ENCODE measurements at regions not wholly inside any gene's neighbourhood (a gene's known extent, or its start where the extent isn't known, plus 50 kb on each side); places are given as distances from the start of the nearest gene placed in this dataset.

GRCh38 chr10:10816447-10816846, 201.2 kb upstream of the CELF2 start:
- no peak for DNase-seq (ENCODE audit: low spot score)

- no peak for DNase-seq (ENCODE audit: low spot score)
Measured at GRCh38 chr10:10817609-10818008, 200.1 kb upstream of the CELF2 start.

GRCh38 chr10:10818082-10818481, 199.6 kb upstream of the CELF2 start:
- DNase-seq (ENCODE audit: low spot score): no peak

- DNase-seq (ENCODE audit: low spot score): no peak
Measured at GRCh38 chr10:10819206-10819856, 198.3 kb upstream of the CELF2 start.

GRCh38 chr10:10821926-10822325, 195.7 kb upstream of the CELF2 start:
- no peak for DNase-seq (ENCODE audit: low spot score)

- DNase-seq (ENCODE audit: low spot score): no peak
Measured at GRCh38 chr10:10824591-10825148, 193.0 kb upstream of the CELF2 start.

GRCh38 chr10:10826125-10826524, 191.5 kb upstream of the CELF2 start:
- no peak for DNase-seq (ENCODE audit: low spot score)

GRCh38 chr10:10828623-10829022, 189.0 kb upstream of the CELF2 start:
- no peak for DNase-seq (ENCODE audit: low spot score)

GRCh38 chr10:10829576-10829975, 188.1 kb upstream of the CELF2 start:
- no peak for DNase-seq (ENCODE audit: low spot score)

- no peak for DNase-seq (ENCODE audit: low spot score)
Measured at GRCh38 chr10:10830293-10830986, 187.2 kb upstream of the CELF2 start.

- DNase-seq (ENCODE audit: low spot score): no peak
Measured at GRCh38 chr10:10831085-10831484, 186.6 kb upstream of the CELF2 start.

GRCh38 chr10:10833955-10834354, 183.7 kb upstream of the CELF2 start:
- no peak for DNase-seq (ENCODE audit: low spot score)

- no peak for DNase-seq (ENCODE audit: low spot score)
Measured at GRCh38 chr10:10844251-10844650, 173.4 kb upstream of the CELF2 start.

GRCh38 chr10:10845185-10845584, 172.5 kb upstream of the CELF2 start:
- no peak for DNase-seq (ENCODE audit: low spot score)

- no peak for DNase-seq (ENCODE audit: low spot score)
Measured at GRCh38 chr10:10845826-10846503, 171.7 kb upstream of the CELF2 start.

- no peak for DNase-seq (ENCODE audit: low spot score)
Measured at GRCh38 chr10:10846504-10846900, 171.2 kb upstream of the CELF2 start.

- DNase-seq (ENCODE audit: low spot score): no peak
Measured at GRCh38 chr10:10847387-10847786, 170.3 kb upstream of the CELF2 start.

- DNase-seq (ENCODE audit: low spot score): no peak
Measured at GRCh38 chr10:10848488-10849111, 169.1 kb upstream of the CELF2 start.

- DNase-seq (ENCODE audit: low spot score): no peak
Measured at GRCh38 chr10:10849306-10849705, 168.4 kb upstream of the CELF2 start.

GRCh38 chr10:10850214-10850613, 167.5 kb upstream of the CELF2 start:
- DNase-seq (ENCODE audit: low spot score): no peak

GRCh38 chr10:10852464-10852863, 165.2 kb upstream of the CELF2 start:
- no peak for DNase-seq (ENCODE audit: low spot score)

GRCh38 chr10:10853954-10854353, 163.7 kb upstream of the CELF2 start:
- no peak for DNase-seq (ENCODE audit: low spot score)

- no peak for DNase-seq (ENCODE audit: low spot score)
Measured at GRCh38 chr10:10854725-10855124, 162.9 kb upstream of the CELF2 start.

Data from COLO829 (cell line).